ENCODE measurements at regions not wholly inside any gene's neighbourhood (a gene's known extent, or its start where the extent isn't known, plus 50 kb on each side); places are given as distances from the start of the nearest gene placed in this dataset.

DNA sequence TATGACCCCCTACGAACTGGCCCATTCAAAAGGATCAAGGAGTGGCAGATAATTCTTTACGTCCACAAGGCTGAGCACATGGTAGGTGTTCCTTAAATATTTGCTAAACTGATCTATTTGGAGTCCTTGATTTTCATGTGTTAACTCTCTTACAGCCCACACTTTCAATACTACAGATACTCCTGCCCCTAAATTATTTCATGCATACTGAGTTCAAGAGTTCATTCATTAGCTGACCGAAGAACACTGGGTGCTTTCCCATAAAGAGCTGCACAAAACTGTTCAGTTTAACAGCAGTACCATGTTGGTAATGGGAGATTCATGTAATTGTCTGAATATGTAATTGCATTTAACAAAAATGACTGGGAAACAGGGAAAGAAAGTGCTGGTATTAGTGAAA is 170.5 kb upstream of the ADO start:
- DNase-seq = no peak

- no peak for DNase-seq
Observed at GRCh38 chr10:62634576-62634975, 169.9 kb upstream of the ADO start.

DNA sequence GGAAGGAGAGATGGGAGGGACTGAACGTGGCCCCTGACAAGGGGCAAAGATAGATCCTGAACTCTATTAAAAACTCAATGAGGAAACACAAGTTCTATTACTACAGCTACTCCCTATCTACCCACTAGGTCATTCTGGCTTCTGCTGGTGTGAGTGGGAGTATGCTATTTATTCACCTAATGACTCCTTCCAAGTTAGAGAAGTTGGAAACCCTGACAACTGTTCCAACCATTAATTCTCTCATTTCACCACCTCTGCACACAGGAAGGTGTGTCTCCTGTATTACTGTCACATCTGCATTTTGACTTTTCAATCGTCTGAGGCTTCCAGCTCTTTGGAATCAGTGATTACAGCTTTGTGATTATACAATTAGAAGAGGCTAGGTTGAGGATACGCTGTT is 169.4 kb upstream of the ADO start:
- DNase-seq = no peak

DNA sequence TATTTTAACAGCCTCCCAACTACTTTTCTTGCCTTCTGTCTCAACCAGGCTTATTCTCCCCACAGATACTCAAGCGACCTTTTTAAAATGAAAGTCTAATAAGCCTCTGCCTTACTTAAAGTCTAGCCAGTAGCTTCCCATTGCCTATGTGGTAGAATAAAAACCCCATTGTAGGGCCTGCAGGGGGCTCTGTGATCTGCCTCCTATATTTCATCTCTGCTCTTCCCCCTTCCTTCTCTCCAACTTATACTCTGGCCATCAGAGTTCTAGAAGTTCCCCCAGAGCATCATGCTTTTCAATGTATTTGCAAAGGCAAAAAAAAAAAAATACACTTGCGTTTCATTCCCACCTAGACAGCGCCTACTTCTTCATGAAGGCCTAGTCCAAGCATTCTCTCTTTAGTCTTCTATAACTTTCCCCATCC is 167.7 kb upstream of the ADO start:
- no peak for DNase-seq

DNA sequence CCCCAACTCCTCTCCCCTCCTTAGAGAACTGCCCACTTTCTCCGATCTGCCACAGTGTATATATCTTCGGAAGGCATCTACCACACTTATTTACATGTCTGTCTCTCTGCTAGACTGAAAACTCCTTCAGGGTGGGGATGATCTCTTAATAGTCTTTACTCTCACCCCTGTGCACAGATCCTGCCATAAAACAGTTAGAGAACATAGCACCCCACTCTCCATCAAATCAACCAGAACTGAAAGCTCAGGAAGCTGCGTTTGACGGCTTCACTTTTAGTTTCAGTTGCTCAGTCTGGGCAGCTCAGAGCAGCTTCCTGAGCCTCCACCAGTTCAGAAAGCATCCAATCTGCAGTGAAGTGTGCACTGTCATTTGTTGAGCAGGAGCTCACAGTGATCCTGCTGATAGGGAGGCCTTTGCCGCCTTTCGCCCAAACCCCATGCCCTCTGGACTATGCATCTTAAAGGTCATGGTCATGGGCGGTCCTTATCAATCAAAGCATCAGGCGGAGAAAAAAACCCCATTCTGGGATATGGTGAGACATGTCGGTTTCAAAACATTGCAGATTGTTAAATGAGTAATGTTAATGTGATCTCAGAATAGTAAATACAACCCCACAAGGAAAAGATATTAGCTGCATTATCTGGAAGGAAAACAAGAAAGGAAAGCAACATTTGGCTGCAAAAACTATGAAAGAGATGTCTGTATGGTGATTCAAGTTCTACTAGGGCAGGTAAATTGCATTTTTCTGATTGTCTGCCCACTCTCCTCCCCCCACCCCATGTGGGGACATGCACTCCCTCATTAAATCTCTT is 167.1 kb upstream of the ADO start:
- DNase-seq = peak; percentile 65

DNA sequence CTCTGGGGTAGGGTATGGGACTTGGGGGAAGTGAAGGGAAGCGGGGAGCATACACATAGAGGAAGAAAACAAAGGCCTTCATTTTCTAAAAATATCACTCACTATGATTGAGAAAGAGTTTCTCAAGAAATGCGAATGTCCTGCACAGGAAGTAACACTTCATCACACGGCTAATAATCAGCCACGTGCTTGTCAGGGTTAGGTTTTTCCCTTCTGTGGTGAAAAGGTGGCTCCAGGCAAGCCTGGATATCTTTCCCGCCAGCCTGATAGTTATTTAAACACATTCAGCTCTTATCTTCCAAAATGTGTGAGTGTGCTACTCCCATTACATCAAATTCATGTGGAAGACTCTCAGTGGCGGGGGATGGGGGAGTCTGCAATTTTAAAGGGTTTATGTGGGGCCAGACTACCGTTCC is 166.4 kb upstream of the ADO start:
- DNase-seq = peak; percentile 48

GRCh38 chr10:62639144-62639543 is 165.4 kb upstream of the ADO start:
- DNase-seq = no peak

- DNase-seq = no peak
Observed at GRCh38 chr10:62640411-62640810, 164.1 kb upstream of the ADO start.

- DNase-seq = no peak
Observed at GRCh38 chr10:62643606-62644587, 160.6 kb upstream of the ADO start.

GRCh38 chr10:62647375-62648092 is 157.0 kb upstream of the ADO start:
- no peak for DNase-seq

DNA sequence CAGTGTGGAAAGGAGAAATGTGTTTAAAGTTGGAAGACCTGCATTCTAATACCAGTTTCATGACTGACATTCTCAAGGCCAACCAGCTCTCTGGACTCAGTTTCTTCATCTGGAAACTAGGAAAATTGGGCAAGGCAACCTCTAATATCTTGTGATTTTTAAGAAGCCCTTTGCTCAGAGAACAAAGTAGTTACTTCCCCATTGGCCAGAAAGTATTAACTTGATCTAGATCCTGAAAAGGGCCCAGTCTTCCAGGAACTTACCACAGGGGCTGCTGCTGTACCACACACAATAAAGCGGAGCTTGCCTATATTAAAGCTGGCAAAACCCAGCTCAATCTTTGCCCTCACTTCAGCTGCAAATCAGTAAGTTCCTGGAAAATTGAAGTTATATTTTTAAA is 155.6 kb upstream of the ADO start:
- no peak for DNase-seq

- DNase-seq = no peak
Observed at GRCh38 chr10:62650411-62650810, 154.1 kb upstream of the ADO start.

- no peak for DNase-seq
Observed at GRCh38 chr10:62651341-62651740, 153.2 kb upstream of the ADO start.

GRCh38 chr10:62652114-62652513 is 152.4 kb upstream of the ADO start:
- no peak for DNase-seq

DNA sequence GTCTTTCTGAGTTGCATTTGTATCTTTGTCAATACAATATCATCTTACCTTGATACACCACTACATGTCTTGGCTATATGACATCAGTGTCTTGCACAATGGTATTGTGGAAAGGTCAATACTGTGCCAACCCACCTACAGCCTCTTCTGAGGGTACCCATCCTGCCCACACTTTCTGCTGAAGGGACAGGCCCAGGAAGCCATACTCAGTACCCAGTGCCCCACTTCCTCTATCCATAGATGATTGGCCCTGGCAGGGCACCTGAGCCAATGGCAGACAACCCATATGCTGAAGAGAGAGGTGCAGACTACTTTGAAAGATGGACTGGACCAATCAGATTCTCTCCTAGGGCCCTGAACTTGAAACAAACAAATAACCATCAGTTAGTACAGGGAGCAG is 152.0 kb upstream of the ADO start:
- no peak for DNase-seq

GRCh38 chr10:62653254-62653653 is 151.3 kb upstream of the ADO start:
- DNase-seq = peak; percentile 56

DNA sequence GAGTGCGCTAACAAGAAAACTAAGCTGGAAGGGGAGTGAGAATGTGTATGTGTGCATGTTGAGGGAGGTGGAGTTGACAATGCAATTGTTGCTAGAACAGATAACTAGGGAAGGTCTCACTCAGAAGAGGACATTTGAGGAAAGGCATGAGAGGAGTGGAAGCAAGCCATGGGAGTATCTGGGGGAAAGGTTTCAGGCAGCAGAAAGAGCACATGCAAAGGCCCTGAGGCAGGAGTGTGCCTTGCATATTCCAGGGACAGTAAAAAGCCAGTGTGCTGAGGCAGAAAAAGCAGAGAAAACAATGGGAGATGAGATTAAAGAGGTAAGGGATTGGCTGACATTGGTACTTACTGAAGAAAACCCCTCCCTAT is 149.6 kb upstream of the ADO start:
- no peak for DNase-seq

DNA sequence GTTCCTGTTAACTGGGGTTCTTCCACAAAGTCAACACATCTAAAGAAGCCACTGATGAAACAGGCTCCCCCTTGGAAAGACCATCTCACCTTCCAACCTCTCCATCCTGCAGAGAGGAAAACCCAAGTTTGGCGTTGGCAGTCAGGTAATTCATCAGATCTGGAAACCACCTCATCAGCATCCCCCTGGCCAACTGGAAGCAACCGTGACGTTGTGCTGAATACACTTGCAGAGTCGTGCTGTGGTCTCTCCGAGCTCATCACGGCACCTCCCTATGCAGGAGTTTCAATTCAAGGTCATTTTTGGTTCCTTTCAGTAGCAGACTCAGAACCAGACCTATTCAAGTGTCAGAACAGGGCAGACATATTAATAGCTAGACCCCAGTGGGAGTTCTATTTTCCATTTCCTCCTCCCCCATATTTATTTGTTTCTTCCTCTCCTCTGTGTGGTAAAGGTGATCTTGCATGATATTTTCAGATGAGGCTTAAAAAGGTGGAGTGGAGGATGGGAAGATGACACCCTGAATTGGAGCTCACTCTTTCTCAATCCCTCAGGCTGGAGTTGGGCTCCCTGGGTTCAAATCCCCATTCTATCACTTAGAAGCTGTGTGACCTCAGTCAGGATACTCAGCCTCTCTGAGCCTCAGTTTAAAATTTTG is 149.1 kb upstream of the ADO start:
- no peak for DNase-seq

DNA sequence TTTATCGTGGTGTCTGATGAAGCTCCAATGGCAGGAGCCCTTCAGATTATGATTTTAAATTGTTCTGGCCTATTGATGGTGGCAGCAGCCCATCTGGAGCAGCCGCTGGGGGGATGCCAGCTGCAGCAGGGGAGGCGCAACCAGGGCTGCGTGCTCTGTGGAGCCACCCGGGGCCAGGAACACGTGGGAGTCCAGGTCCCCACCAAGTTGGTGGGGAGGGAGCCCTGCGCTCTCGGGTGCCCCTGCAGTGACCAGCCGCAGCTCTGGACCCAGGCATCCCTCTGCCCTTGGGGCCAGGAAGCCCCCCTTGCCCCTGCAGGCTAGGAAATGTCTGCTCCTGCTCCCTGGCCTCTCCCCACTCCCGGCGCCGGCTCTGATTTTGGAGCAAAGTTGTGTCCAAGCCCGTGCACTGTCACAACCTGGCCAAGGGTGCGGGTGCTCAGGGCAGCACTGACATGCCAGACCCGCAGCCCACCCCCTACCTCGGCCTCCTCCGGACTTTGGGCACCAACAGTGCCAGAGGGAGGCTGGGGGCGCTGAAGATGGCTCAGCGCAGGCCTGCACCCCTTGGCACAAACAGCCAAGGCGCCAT is 147.2 kb upstream of the ADO start:
- no peak for DNase-seq

DNA sequence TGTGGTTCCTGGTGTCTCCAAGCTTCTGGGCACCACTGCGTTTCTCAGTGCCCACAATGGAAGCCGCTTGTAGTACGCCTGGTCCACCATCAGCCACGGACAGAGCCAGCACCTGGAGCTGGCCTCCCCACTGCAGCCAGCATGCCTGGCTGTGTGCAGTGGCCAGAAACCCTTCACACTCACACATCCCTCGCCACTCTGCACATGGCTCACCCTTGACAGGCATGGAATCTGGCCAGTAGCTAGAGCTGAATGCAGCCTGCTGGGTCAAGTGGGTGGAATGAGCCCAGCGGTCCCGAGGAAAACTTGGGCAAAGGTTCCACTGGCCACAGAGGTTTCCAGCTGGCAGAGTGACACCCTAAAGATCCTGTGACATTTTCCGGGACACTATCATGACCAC is 146.0 kb upstream of the ADO start:
- DNase-seq = no peak

DNA sequence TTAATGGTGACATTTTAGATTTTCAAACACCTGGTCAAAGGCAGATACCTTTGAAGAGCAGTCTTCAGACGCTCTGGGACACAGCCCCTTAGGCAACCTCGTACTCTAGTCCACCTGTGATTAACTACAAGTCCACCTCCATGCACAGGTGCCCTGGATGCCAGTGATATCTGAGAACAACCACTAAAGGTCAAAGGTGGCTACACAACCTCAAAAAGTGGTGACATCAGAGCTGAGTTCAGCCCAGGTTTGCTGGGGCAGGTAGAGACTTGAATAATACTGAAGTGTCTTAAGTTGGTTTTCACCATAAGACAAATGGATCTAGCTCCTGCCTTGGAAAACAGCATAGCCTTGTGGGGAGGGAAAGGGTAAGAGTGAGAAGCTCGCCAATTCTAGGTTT is 143.4 kb upstream of the ADO start:
- no peak for DNase-seq

- DNase-seq = no peak
Observed at GRCh38 chr10:62662486-62662885, 142.0 kb upstream of the ADO start.
